ENCODE measurements at regions not wholly inside any gene's neighbourhood (a gene's known extent, or its start where the extent isn't known, plus 50 kb on each side); places are given as distances from the start of the nearest gene placed in this dataset.

DNA sequence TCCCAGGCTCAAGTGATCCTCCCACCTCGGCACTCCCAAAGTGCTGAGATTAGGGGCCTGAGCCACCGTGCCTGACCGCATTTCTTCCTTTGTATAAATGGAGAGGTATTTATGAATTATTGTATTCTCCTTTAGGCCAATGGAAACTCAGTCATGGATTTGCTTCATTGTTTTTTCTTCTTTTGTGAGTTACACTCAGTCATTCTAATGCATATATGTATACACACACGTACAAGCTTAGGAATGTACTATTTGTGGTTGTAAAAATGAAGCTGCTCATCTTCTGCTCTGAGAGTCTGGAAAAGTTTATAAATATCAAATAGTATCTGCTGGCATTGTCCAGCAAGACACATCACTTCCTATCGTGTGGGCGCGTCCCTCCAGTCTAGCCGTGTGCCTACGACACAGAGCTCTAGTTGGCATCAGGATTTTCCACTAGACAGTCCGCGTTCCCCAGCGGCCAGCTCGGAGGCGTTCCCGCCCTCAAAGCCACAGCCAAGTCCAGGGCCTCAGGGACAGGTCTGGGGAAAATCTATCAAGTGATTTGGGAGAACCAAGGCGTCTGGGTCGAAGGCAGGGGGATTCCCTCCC, 215.2 kb downstream of the NFATC2 start:
- no peak overlapping the region for H3K27ac ChIP-seq
- DNase-seq, result no peak

DNA sequence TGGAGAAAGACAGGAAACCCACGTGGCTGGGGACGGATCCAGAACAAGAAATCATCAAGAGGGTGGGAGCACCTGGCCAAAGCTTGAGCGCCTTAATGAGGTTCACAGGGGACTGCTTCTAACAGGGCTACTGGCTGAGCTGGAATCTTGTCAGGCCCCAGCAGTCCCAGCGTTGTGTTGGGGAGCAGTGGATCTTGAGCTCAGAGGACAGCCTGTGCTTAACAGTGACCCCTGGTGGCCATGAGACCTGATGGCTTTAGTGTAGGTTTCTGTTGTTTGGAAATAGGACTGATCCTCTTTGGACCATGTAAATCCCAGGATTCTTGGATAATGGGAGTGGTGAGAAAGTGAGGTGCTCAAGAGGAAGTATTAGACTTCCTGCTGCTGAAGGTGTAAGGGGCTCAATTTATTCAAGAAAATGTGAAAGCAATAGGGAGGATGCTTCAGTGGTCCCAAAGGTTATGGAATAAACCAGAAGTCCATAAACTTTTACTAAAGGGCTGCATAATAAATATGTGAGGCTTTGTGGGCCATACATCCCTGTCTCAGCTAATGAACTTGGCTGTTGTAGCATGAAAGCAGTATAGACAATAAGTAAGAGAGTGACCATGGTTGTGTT, 216.2 kb downstream of the NFATC2 start:
- no peaks in the 10 kb centered on the region for H3K36me3 ChIP-seq
- no peaks in the 10 kb centered on the region for H3K9me3 ChIP-seq
- H3K27me3 ChIP-seq (ENCODE audit: low read depth), result no peaks in the 10 kb centered on the region
- intact Hi-C loops (cut with DNase I), result no loop called here
- no peaks in the 10 kb centered on the region for H3K4me1 ChIP-seq
- DNase-seq (peak; percentile 61), ATAC-seq (peak in 1 of 2 donors; percentile 68)
- H3K27ac ChIP-seq, result no peak overlapping the region
- TF ChIP-seq, protein P1, sequence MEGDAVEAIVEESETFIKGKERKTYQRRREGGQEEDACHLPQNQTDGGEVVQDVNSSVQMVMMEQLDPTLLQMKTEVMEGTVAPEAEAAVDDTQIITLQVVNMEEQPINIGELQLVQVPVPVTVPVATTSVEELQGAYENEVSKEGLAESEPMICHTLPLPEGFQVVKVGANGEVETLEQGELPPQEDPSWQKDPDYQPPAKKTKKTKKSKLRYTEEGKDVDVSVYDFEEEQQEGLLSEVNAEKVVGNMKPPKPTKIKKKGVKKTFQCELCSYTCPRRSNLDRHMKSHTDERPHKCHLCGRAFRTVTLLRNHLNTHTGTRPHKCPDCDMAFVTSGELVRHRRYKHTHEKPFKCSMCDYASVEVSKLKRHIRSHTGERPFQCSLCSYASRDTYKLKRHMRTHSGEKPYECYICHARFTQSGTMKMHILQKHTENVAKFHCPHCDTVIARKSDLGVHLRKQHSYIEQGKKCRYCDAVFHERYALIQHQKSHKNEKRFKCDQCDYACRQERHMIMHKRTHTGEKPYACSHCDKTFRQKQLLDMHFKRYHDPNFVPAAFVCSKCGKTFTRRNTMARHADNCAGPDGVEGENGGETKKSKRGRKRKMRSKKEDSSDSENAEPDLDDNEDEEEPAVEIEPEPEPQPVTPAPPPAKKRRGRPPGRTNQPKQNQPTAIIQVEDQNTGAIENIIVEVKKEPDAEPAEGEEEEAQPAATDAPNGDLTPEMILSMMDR (IDR thresholded peaks at IDR 0.05), result peak; percentile 75
- no peak overlapping the region for H3K4me3 ChIP-seq

More for the DNA sequence above, 215.2 kb downstream of the NFATC2 start:
- no peak for ATAC-seq
- no peaks in the 10 kb centered on the region for H3K36me3 ChIP-seq
- no peaks in the 10 kb centered on the region for H3K4me1 ChIP-seq
- no peaks in the 10 kb centered on the region for H3K9me3 ChIP-seq
- intact Hi-C loops (cut with DNase I), result no loop called here
- TF ChIP-seq, protein P1 (IDR thresholded peaks at IDR 0.05), result no peak
- no peaks in the 10 kb centered on the region for H3K27me3 ChIP-seq (ENCODE audit: low read depth)
- no peak overlapping the region for H3K4me3 ChIP-seq

DNA sequence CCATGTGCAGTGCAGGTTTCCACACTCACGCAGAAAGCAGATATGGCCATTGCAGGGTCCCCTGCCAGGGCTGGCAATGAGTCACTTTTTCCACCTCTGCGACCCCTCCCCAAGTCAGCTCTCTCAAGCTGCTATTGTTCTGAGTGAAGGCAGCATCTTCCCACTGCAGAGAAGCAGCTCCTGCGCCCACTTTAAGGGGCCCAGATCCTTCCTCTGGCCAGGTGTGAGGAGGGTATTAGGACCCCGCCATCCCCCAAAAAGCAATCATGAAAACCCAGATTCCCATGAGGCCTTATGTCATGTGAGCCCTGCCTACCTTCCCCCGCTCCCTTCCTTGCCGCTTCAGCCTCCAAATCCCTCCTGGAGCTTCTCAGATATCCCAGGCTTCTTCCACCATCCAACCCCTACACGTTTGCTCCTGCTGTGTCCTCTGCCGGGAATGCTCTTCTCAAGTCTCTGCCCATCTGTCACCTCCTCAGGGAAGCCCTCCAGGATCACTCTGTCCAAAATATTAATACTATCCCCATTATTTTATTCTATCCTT, 220.3 kb downstream of the NFATC2 start:
- intact Hi-C loops (cut with DNase I), result no loop called here
- TF ChIP-seq, protein P1 (IDR thresholded peaks at IDR 0.05), result no peak
- H3K4me1 ChIP-seq, result no peaks in the 10 kb centered on the region
- no peaks in the 10 kb centered on the region for H3K36me3 ChIP-seq
- ATAC-seq (no peak), DNase-seq (no peak)
- no peak overlapping the region for H3K4me3 ChIP-seq
- H3K27me3 ChIP-seq (ENCODE audit: low read depth), result no peaks in the 10 kb centered on the region
- H3K27ac ChIP-seq, result no peak overlapping the region
- H3K9me3 ChIP-seq, result no peaks in the 10 kb centered on the region

DNA sequence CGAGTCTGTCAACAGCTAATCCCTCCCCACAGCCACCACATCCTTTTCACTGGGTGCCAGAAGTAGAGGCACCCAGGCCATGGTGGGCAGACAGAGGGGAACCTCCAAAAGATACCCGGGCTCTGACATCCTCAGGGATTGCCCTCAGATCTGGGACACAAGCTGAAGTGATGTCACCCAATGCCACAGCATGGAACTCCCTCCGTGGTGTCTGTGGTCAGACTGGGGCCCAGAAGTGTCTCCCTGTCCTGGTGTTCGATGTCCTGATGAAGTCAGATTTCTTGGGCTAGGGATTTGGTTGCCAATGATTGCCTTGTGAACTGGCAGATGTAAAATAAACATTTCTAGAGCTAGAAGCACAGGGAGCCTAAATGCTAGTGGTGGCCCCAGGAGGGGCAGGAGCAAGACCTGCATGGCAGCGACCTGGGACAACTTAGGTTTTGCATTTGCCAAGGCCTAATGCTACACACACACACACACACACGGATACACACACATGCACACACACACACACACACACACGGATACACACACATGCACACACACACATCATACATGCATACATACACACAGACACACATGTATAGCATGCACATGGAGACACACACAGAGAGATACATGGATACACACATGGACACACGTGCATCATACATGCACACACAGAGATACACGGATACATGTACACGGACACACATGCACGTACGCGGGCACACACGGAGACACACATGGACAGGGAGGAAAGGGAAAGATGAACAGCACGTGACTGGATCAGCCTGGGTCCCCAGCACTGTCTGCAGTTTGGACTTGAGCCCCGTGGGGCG, 221.0 kb downstream of the NFATC2 start:
- Histone ChIP-seq H3K4me1 (no peaks in the 10 kb centered on the region), H3K27ac (no peak overlapping the region), H3K4me3 (no peak overlapping the region), H3K9me3 (no peaks in the 10 kb centered on the region), H3K36me3 (no peaks in the 10 kb centered on the region), H3K27me3 (ENCODE audit: low read depth) (no peaks in the 10 kb centered on the region)
- DNase-seq, result no peak
- no peak for ATAC-seq
- TF ChIP-seq, protein P1 (IDR thresholded peaks at IDR 0.05), result no peak
- intact Hi-C loops (cut with DNase I), result no loop called here

DNA sequence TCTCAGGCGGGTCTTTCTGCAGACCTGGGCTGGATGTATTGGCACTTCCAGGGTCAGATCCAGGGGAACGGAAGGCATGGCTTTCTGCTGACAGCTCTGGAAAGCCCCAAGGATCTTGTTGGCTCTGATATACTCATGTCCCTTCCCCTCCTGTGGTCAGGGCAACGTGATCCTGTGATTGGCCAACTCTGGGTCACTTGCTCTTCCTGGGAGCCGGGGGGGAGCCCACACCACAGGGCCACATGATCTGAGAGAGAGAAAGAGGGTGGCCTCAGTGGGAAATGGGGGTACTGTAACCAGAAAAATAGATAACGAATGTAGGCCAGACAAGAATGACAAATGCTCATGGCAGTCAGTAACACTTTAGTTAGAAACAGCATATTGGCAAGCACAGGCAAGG, 223.0 kb downstream of the NFATC2 start:
- intact Hi-C loops (cut with DNase I), result no loop called here
- Histone ChIP-seq H3K36me3 (no peaks in the 10 kb centered on the region), H3K4me1 (no peaks in the 10 kb centered on the region), H3K27me3 (ENCODE audit: low read depth) (no peaks in the 10 kb centered on the region), H3K27ac (no peak overlapping the region), H3K9me3 (no peaks in the 10 kb centered on the region), H3K4me3 (no peak overlapping the region)
- DNase-seq (no peak), ATAC-seq (no peak)
- TF ChIP-seq, protein P1 (IDR thresholded peaks at IDR 0.05), result no peak

All from lower lobe of right lung (tissue), 2 donors.